ENCODE measurements at regions not wholly inside any gene's neighbourhood (a gene's known extent, or its start where the extent isn't known, plus 50 kb on each side); places are given as distances from the start of the nearest gene placed in this dataset.

DNA sequence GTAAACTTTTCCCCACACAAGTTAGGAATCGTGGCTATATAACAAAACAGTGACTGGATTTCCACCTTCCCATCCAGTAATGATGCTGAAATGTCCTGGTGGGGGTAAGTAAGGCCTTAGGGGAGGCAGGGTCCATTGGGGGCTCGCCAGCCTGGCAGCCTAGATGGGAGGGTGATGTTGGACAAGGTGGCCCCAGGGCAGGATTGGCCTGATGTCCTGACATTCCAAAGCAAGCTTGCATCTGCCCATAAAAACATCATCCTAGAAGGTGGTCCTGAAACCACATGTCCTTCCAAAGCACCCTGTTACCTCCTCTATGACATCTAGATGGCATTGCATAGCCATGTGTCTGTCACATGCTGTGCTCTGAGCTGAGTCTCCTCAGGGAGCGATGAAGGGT, 54.1 kb upstream of the RAB6C start:
- no peak overlapping the region for H3K4me3 ChIP-seq (ENCODE audit: low read depth, low read length)
- DNase-seq (ENCODE audit: low read depth) = no peak
- TF ChIP-seq, protein P1, sequence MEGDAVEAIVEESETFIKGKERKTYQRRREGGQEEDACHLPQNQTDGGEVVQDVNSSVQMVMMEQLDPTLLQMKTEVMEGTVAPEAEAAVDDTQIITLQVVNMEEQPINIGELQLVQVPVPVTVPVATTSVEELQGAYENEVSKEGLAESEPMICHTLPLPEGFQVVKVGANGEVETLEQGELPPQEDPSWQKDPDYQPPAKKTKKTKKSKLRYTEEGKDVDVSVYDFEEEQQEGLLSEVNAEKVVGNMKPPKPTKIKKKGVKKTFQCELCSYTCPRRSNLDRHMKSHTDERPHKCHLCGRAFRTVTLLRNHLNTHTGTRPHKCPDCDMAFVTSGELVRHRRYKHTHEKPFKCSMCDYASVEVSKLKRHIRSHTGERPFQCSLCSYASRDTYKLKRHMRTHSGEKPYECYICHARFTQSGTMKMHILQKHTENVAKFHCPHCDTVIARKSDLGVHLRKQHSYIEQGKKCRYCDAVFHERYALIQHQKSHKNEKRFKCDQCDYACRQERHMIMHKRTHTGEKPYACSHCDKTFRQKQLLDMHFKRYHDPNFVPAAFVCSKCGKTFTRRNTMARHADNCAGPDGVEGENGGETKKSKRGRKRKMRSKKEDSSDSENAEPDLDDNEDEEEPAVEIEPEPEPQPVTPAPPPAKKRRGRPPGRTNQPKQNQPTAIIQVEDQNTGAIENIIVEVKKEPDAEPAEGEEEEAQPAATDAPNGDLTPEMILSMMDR (conservative IDR thresholded peaks at IDR 0.05; ENCODE audit: low read depth, low read length) = no peak

DNA sequence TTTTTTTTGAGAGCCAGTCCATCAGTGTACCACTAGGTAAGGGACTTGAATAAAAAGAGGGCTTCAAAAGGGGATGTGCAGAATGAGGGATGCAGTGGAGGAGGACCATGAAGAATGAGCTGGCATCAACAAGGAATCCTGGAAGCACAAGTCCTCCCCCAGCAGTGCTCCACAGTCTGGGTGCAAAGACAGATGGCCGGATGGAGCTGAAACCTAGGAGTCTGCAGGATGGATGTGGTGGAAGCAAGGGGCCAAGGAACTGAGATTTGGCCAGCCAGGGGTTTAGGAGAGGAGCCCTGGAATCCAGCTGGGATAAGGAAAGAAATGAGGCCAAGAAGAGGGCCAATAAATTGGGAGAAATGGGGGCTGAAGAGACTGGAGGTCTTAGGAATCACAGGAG, 51.8 kb upstream of the RAB6C start:
- TF ChIP-seq, protein P1 (conservative IDR thresholded peaks at IDR 0.05; ENCODE audit: low read depth, low read length) = no peak
- DNase-seq (ENCODE audit: low read depth) = no peak
- H3K4me3 ChIP-seq (ENCODE audit: low read depth, low read length) = no peak overlapping the region

DNA sequence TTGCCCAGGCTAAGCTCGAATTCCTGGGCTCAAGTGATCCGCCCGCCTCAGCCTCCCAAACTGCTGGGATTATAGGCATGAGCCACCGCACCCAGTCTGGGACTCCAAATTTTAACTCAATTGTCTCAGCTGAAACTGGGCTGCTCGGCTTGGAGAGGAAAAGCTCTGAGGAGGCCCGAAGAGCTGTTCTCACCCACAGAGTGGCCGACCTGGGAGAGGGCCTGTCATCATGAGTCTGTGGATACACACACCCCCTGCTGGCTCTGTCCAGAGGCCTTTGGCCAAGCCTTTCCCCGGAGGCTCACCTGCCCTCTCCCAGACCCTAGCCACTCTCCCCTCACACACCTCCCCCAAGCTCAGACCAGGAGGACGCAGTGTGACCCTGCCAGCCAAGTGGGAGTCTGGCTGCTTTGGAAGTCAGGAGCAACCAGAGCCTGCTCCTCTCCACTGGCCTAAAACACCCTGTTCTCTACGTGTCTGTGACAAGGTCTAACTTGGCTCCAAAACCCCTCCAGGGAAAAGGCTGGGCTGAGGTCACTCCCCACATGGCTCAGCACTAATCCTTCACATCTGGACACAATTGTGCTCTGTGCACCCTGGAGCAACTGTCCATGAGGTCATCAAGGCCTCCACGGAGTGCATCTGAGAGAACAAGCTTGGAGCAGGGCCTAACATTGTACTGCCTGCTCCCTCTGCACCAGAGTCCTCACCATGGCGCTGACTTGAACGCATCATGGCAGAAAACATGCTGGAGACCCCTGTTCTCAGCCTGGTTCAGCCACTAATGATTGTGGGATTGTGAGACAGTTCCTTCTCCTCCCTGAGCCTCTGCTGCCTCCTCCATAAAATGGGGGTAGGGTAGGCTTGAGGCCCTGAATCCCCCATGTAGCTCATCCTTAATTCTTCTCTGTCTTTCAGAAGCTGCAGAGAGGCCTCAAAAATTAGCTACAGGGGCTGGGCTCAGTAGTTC, 49.9 kb upstream of the RAB6C start:
- TF ChIP-seq, protein P1 (conservative IDR thresholded peaks at IDR 0.05; ENCODE audit: low read depth, low read length) = no peak
- DNase-seq (ENCODE audit: low read depth) = no peak
- H3K4me3 ChIP-seq (ENCODE audit: low read depth, low read length) = no peak overlapping the region

Data from choroid plexus epithelial cell (primary cell).